Kasumi-1 (cell line): ENCODE measurements at regions not wholly inside any gene's neighbourhood (a gene's known extent, or its start where the extent isn't known, plus 50 kb on each side); places are given as distances from the start of the nearest gene placed in this dataset.
"Not testable (repeated sequence)": the region's sequence is repeated elsewhere in the genome, so short reads cannot be mapped to it uniquely, and the experiment has no call there.

Source experiments
- DNase-seq, 2 experiments: peaks; one replicate each; lab custom pipeline; 2025; lab: John Stamatoyannopoulos, UW

GRCh38 chr5:164504141-164504772 is 998.8 kb downstream of the MAT2B start:
- peak; percentile 47 to 78 for DNase-seq

- no peak for DNase-seq
These were observed 1000.4 kb downstream of the MAT2B start for GRCh38 chr5:164505791-164506190.

- no peak for DNase-seq
These were observed 1012.8 kb downstream of the MAT2B start for GRCh38 chr5:164518067-164518740.

- DNase-seq = no peak
These were observed 1013.3 kb downstream of the MAT2B start for GRCh38 chr5:164518741-164519080.

- no peak for DNase-seq
These were observed 1026.9 kb downstream of the MAT2B start for GRCh38 chr5:164532235-164532900.

GRCh38 chr5:164533426-164533825 is 1028.0 kb downstream of the MAT2B start:
- DNase-seq = not testable (repeated sequence)

GRCh38 chr5:164540174-164540573 is 1034.8 kb downstream of the MAT2B start:
- DNase-seq = no peak

GRCh38 chr5:164545507-164545906 is 1040.1 kb downstream of the MAT2B start:
- no peak for DNase-seq

GRCh38 chr5:164553851-164554250 is 1048.4 kb downstream of the MAT2B start:
- DNase-seq = no peak

GRCh38 chr5:164555809-164556208 is 1050.4 kb downstream of the MAT2B start:
- DNase-seq = no peak

- no peak for DNase-seq
These were observed 1054.8 kb downstream of the MAT2B start for GRCh38 chr5:164560216-164560615.

- DNase-seq = no peak
These were observed 1056.8 kb downstream of the MAT2B start for GRCh38 chr5:164561933-164562872.

- DNase-seq = no peak
These were observed 1058.0 kb downstream of the MAT2B start for GRCh38 chr5:164563370-164563769.

GRCh38 chr5:164573397-164573796 is 1068.0 kb downstream of the MAT2B start:
- DNase-seq = no peak

- no peak for DNase-seq
These were observed 1071.8 kb downstream of the MAT2B start for GRCh38 chr5:164577201-164577600.

- no peak for DNase-seq
These were observed 1072.3 kb downstream of the MAT2B start for GRCh38 chr5:164577742-164578141.

GRCh38 chr5:164578401-164578800 is 1073.0 kb downstream of the MAT2B start:
- DNase-seq = no peak

- DNase-seq = no peak
These were observed 1073.5 kb downstream of the MAT2B start for GRCh38 chr5:164578911-164579310.

- DNase-seq = no peak
These were observed 1074.7 kb downstream of the MAT2B start for GRCh38 chr5:164580155-164580554.

- no peak for DNase-seq
These were observed 1076.5 kb downstream of the MAT2B start for GRCh38 chr5:164581889-164582288.

- DNase-seq = no peak
These were observed 1088.6 kb downstream of the MAT2B start for GRCh38 chr5:164593982-164594381.

GRCh38 chr5:164597293-164597900 is 1092.0 kb downstream of the MAT2B start:
- peak; percentile 5 to 10 for DNase-seq
